H9 (cell line): ENCODE measurements at regions not wholly inside any gene's neighbourhood (a gene's known extent, or its start where the extent isn't known, plus 50 kb on each side); places are given as distances from the start of the nearest gene placed in this dataset.

ENCODE experiments used
- DNase-seq: peaks from one replicate; pipeline ENCODE4 v3.0.0-alpha.2; 2017
- H2AFZ ChIP-seq: one replicate; pipeline ENCODE4 v1.6.1; 2013; ENCODE audit warnings: mild to moderate bottlenecking, low read length, control low read depth, moderate library complexity
- H2AK5ac ChIP-seq: 2 replicates; pipeline ENCODE4 v1.6.1; 2013; ENCODE audit warnings: low read length, control low read depth, mixed read lengths; ENCODE audit not compliant: insufficient read length
- H2BK120ac ChIP-seq: one replicate; pipeline ENCODE4 v1.6.1; 2013; ENCODE audit warnings: low read depth, mild to moderate bottlenecking, low read length, control low read depth, inconsistent platforms; ENCODE audit not compliant: poor library complexity, severe bottlenecking
- H2BK12ac ChIP-seq: 2 replicates; pipeline ENCODE4 v1.6.1; 2013; ENCODE audit warnings: low read length, control low read depth, mixed read lengths, low read depth; ENCODE audit not compliant: insufficient read length
- H2BK15ac ChIP-seq: 2 replicates; pipeline ENCODE4 v1.6.1; 2013; ENCODE audit warnings: low read depth, low read length, control low read depth
- H2BK20ac ChIP-seq: one replicate; pipeline ENCODE4 v1.6.1; 2013; ENCODE audit warnings: low read depth, mild to moderate bottlenecking, low read length, control low read depth, inconsistent platforms; ENCODE audit not compliant: poor library complexity, severe bottlenecking
- H2BK5ac ChIP-seq: 2 replicates; pipeline ENCODE4 v1.6.1; 2013; ENCODE audit warnings: low read length, control low read depth, mixed read lengths; ENCODE audit not compliant: insufficient read length
- H3K14ac ChIP-seq: 2 replicates; pipeline ENCODE4 v1.6.1; 2013; ENCODE audit warnings: low read length, control low read depth; ENCODE audit not compliant: insufficient read depth
- H3K18ac ChIP-seq: 2 replicates; pipeline ENCODE4 v1.6.1; 2013; ENCODE audit warnings: low read depth, mild to moderate bottlenecking, mixed read lengths, low read length, control low read depth; ENCODE audit not compliant: insufficient read length
- H3K23ac ChIP-seq: 2 replicates; pipeline ENCODE4 v1.6.1; 2013; ENCODE audit warnings: low read length, control low read depth, mixed read lengths, low read depth; ENCODE audit not compliant: insufficient read length
- H3K23me2 ChIP-seq: 2 replicates; pipeline ENCODE4 v1.6.1; 2013; ENCODE audit warnings: low read depth, mild to moderate bottlenecking, mixed read lengths, low read length, control low read depth; ENCODE audit not compliant: insufficient read length, poor library complexity, severe bottlenecking
- H3K27ac ChIP-seq: 2 replicates; pipeline ENCODE4 v1.5.1; 2013; ENCODE audit warnings: low read length, control low read depth, mixed read lengths, low read depth; ENCODE audit not compliant: insufficient read length
- H3K27me3 ChIP-seq: 2 replicates; pipeline ENCODE4 v1.6.1; 2013; ENCODE audit warnings: low read length, control low read depth, inconsistent platforms; ENCODE audit not compliant: insufficient read depth
- H3K4ac ChIP-seq: 2 replicates; pipeline ENCODE4 v1.6.1; 2013; ENCODE audit warnings: low read depth, mild to moderate bottlenecking, control low read depth, inconsistent platforms, low read length, moderate library complexity
- H3K4me1 ChIP-seq: 2 replicates; pipeline ENCODE4 v1.6.1; 2013; ENCODE audit warnings: low read length, control low read depth, inconsistent platforms; ENCODE audit not compliant: insufficient read depth
- H3K4me2 ChIP-seq: 2 replicates; pipeline ENCODE4 v1.6.1; 2013; ENCODE audit warnings: low read length, control low read depth, mixed read lengths; ENCODE audit not compliant: insufficient read length, insufficient read depth
- H3K56ac ChIP-seq: 2 replicates; pipeline ENCODE4 v1.6.1; 2013; ENCODE audit warnings: low read depth, mild to moderate bottlenecking, mixed read lengths, low read length, control low read depth; ENCODE audit not compliant: insufficient read length
- H3K79me1 ChIP-seq: 2 replicates; pipeline ENCODE4 v1.6.1; 2013; ENCODE audit warnings: low read depth, mild to moderate bottlenecking, moderate library complexity, low read length, control low read depth, inconsistent platforms; ENCODE audit not compliant: insufficient read depth, poor library complexity, severe bottlenecking
- H3K79me2 ChIP-seq: 2 replicates; pipeline ENCODE4 v1.6.1; 2013; ENCODE audit warnings: low read length, control low read depth, inconsistent platforms; ENCODE audit not compliant: insufficient read depth
- H3K9ac ChIP-seq: 2 replicates; pipeline ENCODE4 v1.6.1; 2013; ENCODE audit warnings: low read length, control low read depth, mixed read lengths; ENCODE audit not compliant: insufficient read length; ENCODE audit errors: extremely low read depth
- H3K9me3 ChIP-seq: one replicate; pipeline ENCODE4 v1.6.1; 2013; ENCODE audit warnings: low read depth, low read length, inconsistent platforms; ENCODE audit not compliant: control insufficient read depth
- H3T11ph ChIP-seq: one replicate; pipeline ENCODE4 v1.6.1; 2013; ENCODE audit warnings: mild to moderate bottlenecking, low read length, control low read depth, inconsistent platforms
- H4K20me1 ChIP-seq: one replicate; pipeline ENCODE4 v1.6.1; 2013; ENCODE audit not compliant: control insufficient read depth, insufficient read length, insufficient read depth
- H4K5ac ChIP-seq: 2 replicates; pipeline ENCODE4 v1.6.1; 2013; ENCODE audit warnings: low read depth, mild to moderate bottlenecking, mixed read lengths, low read length, control low read depth; ENCODE audit not compliant: insufficient read length
- H4K8ac ChIP-seq: replicated peaks from 2 replicates; pipeline ENCODE4 v1.6.1; 2013; ENCODE audit warnings: low read length, control low read depth, mixed read lengths, low read depth; ENCODE audit not compliant: insufficient read length
- H4K91ac ChIP-seq: 2 replicates; pipeline ENCODE4 v1.6.1; 2013; ENCODE audit warnings: low read depth, mild to moderate bottlenecking, moderate library complexity, mixed read lengths, low read length, control low read depth; ENCODE audit not compliant: insufficient read length
- H3K27ac Mint-ChIP-seq, 3 experiments: 2 replicates in 2 of 3; 3 replicates in 1 of 3; pipeline ENCODE4 v1.8.0; 2020 to 2021; ENCODE audit warnings: mixed read lengths in 3 of 3, mild to moderate bottlenecking in 1 of 3, moderate library complexity in 1 of 3
- H3K27me3 Mint-ChIP-seq: 2 replicates; pipeline ENCODE4 v1.8.0; 2021; ENCODE audit warnings: low read depth, mild to moderate bottlenecking, moderate library complexity, mixed read lengths
- H3K36me3 Mint-ChIP-seq, 3 experiments: 2 replicates in 2 of 3; 3 replicates in 1 of 3; pipeline ENCODE4 v1.8.0; 2020 to 2021; ENCODE audit warnings: low read depth in 3 of 3, mixed read lengths in 3 of 3; ENCODE audit not compliant: insufficient read depth in 1 of 3
- H3K4me1 Mint-ChIP-seq, 2 experiments: 2 replicates each; pipeline ENCODE4 v1.8.0; 2020; ENCODE audit warnings: mixed read lengths in 2 of 2
- H3K4me3 Mint-ChIP-seq, 2 experiments: 2 replicates in 1 of 2; 3 replicates in 1 of 2; pipeline ENCODE4 v1.8.0; 2020 to 2021; ENCODE audit warnings: mild to moderate bottlenecking in 2 of 2, mixed read lengths in 2 of 2, moderate library complexity in 1 of 2
- H3K9me3 Mint-ChIP-seq, 2 experiments: 2 replicates in 1 of 2; 3 replicates in 1 of 2; pipeline ENCODE4 v1.8.0; 2020; ENCODE audit warnings: mild to moderate bottlenecking in 2 of 2, mixed read lengths in 2 of 2, moderate library complexity in 1 of 2
- WGBS: extraction: QIAGEN DNeasy Blood & Tissue Kit; methylation state at CpG from one replicate; pipeline ENCODE4 v1.1.7; 2013; ENCODE audit warnings: missing lambda C conversion rate, low lambda C conversion rate, mixed read lengths; ENCODE audit not compliant: insufficient read length; ENCODE audit errors: extremely low coverage; 5-methylcytosine and 5-hydroxymethylcytosine counted together
- TF ChIP-seq, protein P1 (sequence below): fragments of 200-600 bp; sonication (generic); conservative IDR thresholded peaks from 3 replicates; pipeline ENCODE4 v1.8.0; 2021; ENCODE audit warnings: antibody characterized with exemption, mild to moderate bottlenecking

DNA sequence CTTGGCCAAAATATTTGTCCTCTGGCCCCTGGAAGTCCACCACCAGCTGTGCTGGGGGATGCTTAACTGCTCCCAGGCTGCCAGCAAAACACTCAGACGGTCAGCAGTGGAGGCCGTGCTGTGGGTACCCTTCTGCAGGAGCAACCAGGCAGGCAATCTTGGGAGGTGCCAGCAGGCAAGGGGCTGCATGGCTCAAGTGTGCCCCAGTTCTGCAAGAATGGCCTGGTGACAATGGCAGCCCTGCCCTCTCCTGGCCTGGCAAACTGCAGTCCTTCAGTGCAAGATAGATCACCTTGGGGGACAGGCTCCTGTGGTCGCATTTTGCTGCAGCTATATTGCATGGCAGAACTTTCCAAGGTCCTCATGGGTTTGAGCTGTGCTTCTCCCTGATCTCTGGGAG, 728.3 kb downstream of the TMTC2 start:
- Histone ChIP-seq H3K56ac (no peak overlapping the region), H2BK15ac (no peak overlapping the region), H2AFZ (no peak overlapping the region), H3K4ac (no peak overlapping the region), H4K8ac (no peak overlapping the region), H3K79me1 (no peaks in the 10 kb centered on the region), H2BK20ac (no peak overlapping the region), H3K23me2 (no peaks in the 10 kb centered on the region), H4K5ac (no peak overlapping the region), H4K91ac (no peak overlapping the region), H4K20me1 (no peaks in the 10 kb centered on the region), H3K23ac (no peak overlapping the region), H3K9ac (no peak overlapping the region), H2BK5ac (no peak overlapping the region), H2BK120ac (no peak overlapping the region), H2BK12ac (no peak overlapping the region), H3K27me3 (no peaks in the 10 kb centered on the region), H2AK5ac (no peak overlapping the region), H3K18ac (no peak overlapping the region), H3K14ac (no peak overlapping the region), H3K9me3 (no peaks in the 10 kb centered on the region), H3K4me1 (no peaks in the 10 kb centered on the region), H3K79me2 (no peaks in the 10 kb centered on the region), H3K4me2 (no peak overlapping the region), H3K27ac (no peak overlapping the region), H3T11ph (no peak overlapping the region)
- Mint-ChIP-seq H3K36me3 (peaks cover 0 to 6% (median 3%) of the 10 kb centered on the region in 3 experiments; a peak in 3 of 7 replicates), H3K9me3 (peaks cover 10 to 14% of the 10 kb centered on the region in 2 experiments), H3K4me3 (no peak overlapping the region), H3K27ac (no peak overlapping the region), H3K27me3 (no peaks in the 10 kb centered on the region), H3K4me1 (no peaks in the 10 kb centered on the region)
- WGBS: no CpG with 5 or more reads among the region's 3 CpGs
- TF ChIP-seq, protein P1, sequence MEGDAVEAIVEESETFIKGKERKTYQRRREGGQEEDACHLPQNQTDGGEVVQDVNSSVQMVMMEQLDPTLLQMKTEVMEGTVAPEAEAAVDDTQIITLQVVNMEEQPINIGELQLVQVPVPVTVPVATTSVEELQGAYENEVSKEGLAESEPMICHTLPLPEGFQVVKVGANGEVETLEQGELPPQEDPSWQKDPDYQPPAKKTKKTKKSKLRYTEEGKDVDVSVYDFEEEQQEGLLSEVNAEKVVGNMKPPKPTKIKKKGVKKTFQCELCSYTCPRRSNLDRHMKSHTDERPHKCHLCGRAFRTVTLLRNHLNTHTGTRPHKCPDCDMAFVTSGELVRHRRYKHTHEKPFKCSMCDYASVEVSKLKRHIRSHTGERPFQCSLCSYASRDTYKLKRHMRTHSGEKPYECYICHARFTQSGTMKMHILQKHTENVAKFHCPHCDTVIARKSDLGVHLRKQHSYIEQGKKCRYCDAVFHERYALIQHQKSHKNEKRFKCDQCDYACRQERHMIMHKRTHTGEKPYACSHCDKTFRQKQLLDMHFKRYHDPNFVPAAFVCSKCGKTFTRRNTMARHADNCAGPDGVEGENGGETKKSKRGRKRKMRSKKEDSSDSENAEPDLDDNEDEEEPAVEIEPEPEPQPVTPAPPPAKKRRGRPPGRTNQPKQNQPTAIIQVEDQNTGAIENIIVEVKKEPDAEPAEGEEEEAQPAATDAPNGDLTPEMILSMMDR: no peak
- no peak for DNase-seq
